K562 (cell line): ENCODE measurements at regions not wholly inside any gene's neighbourhood (a gene's known extent, or its start where the extent isn't known, plus 50 kb on each side); places are given as distances from the start of the nearest gene placed in this dataset.

ENCODE experiments used
- ATAC-seq: fragments of 200-7000 bp; cut with Tn5 transposase; 3 replicates; pipeline ENCODE4 v1.9.1; 2020; ENCODE audit warnings: moderate library complexity
- BruUV-seq: library from RNA; stranded (reverse); fragments of 400-500 nt; replicated peaks from 2 replicates; lab custom pipeline; 2021; lab: Mats Ljungman, UMichigan
- CTCF ChIA-PET: fragments of 300-600 bp; formaldehyde crosslinking; extraction: SDS; loops from one replicate; lab custom pipeline; 2021; ENCODE audit warnings: low intra/inter-chr PET ratio; lab: Yijun Ruan, JAX
- POLR2A ChIA-PET: fragments of 300-600, 350-650 bp; sonication (Branson Sonifier 250); formaldehyde crosslinking; extraction: SDS; loops from one replicate; lab custom pipeline; 2021; ENCODE audit warnings: antibody characterized with exemption, inconsistent platforms; lab: Yijun Ruan, JAX
- DNase-seq, 4 experiments: peaks; one replicate each; pipeline versions ENCODE4 v3.0.0 to v3.0.0-alpha.2; 2011 to 2018; ENCODE audit warnings: low spot score in 3 of 4, mixed read lengths in 3 of 4; ENCODE audit errors: extremely low read depth in 1 of 4
- FAIRE-seq: peaks from 2 replicates; lab custom pipeline; 2011; peaks lifted over from hg19 to GRCh38; lab: Jason Lieb, UNC
- H2AFZ ChIP-seq: 2 replicates; pipeline ENCODE4 v1.6.0; 2011; ENCODE audit warnings: low read depth, low read length, control low read depth, inconsistent platforms
- H3K27ac ChIP-seq: fragments of 200-600 bp; 3 replicates; pipeline ENCODE4 v1.8.0; 2011; ENCODE audit warnings: low read depth, mild to moderate bottlenecking, control low read depth, inconsistent platforms, low read length, moderate library complexity, mixed read lengths; ENCODE audit errors: extremely low read depth
- H3K27me3 ChIP-seq, 2 experiments: fragments of 300-600 bp in 1 of 2; 2 replicates in 1 of 2; 3 replicates in 1 of 2; pipeline versions ENCODE4 v1.6.0 to v1.8.0; 2011; ENCODE audit warnings: inconsistent platforms in 2 of 2, low read length in 2 of 2, mild to moderate bottlenecking in 1 of 2, mixed read lengths in 1 of 2, moderate library complexity in 1 of 2; ENCODE audit not compliant: control insufficient read depth in 2 of 2, insufficient read depth in 2 of 2
- H3K36me3 ChIP-seq: fragments of 300-600 bp; 3 replicates; pipeline ENCODE4 v1.8.0; 2011; ENCODE audit warnings: mild to moderate bottlenecking, low read length, inconsistent platforms; ENCODE audit not compliant: control insufficient read depth, insufficient read depth
- H3K4me1 ChIP-seq, 2 experiments: fragments of 200-600 bp in 1 of 2; replicated peaks in 1 of 2; 2 replicates in 1 of 2; 3 replicates in 1 of 2; pipeline versions ENCODE4 v1.5.1 to v1.8.0; 2011; ENCODE audit warnings: inconsistent platforms in 2 of 2, low read length in 2 of 2, mild to moderate bottlenecking in 1 of 2, mixed read lengths in 1 of 2, moderate library complexity in 1 of 2; ENCODE audit not compliant: control insufficient read depth in 2 of 2, insufficient read depth in 2 of 2
- H3K4me2 ChIP-seq: 2 replicates; pipeline ENCODE4 v1.6.1; 2011; ENCODE audit warnings: low read length, control low read depth, inconsistent platforms, mixed read lengths; ENCODE audit not compliant: insufficient read depth
- H3K4me3 ChIP-seq: fragments of 200-600 bp; sonication (generic), shearing (Covaris generic); 2 replicates; pipeline ENCODE4 v1.5.1; 2016; ENCODE audit warnings: control low read depth, inconsistent platforms
- H3K79me2 ChIP-seq: fragments of 200-600 bp; 3 replicates; pipeline ENCODE4 v1.8.0; 2011; ENCODE audit warnings: low read length, inconsistent platforms; ENCODE audit not compliant: control insufficient read depth, insufficient read depth
- H3K9ac ChIP-seq, 2 experiments: 2 replicates each; pipeline versions ENCODE4 v1.6.0 to v1.6.1; 2011; ENCODE audit warnings: low read depth in 2 of 2, low read length in 2 of 2, control low read depth in 1 of 2, inconsistent platforms in 1 of 2, mild to moderate bottlenecking in 1 of 2, mixed read lengths in 1 of 2; ENCODE audit not compliant: insufficient read depth in 1 of 2
- H3K9me1 ChIP-seq: one replicate; pipeline ENCODE4 v1.6.0; 2011; ENCODE audit warnings: inconsistent platforms, mild to moderate bottlenecking, low read length, moderate library complexity; ENCODE audit not compliant: control insufficient read depth, insufficient read depth
- H3K9me3 ChIP-seq: replicated peaks from 2 replicates; pipeline ENCODE4 v1.5.1; 2011; ENCODE audit warnings: low read depth, low read length, inconsistent platforms; ENCODE audit not compliant: control insufficient read depth, insufficient read depth
- H4K20me1 ChIP-seq: replicated peaks from 2 replicates; pipeline ENCODE4 v1.6.1; 2011; ENCODE audit warnings: low read length, inconsistent platforms, mixed read lengths; ENCODE audit not compliant: control insufficient read depth, insufficient read depth
- HDAC6 ChIP-seq: IDR thresholded peaks from 2 replicates; pipeline ENCODE4 v1.6.1; 2012; ENCODE audit warnings: low read depth, mild to moderate bottlenecking, control low read depth, inconsistent platforms, low read length, moderate library complexity
- MBD1 ChIP-seq: fragments of 250-450 bp; sonication (Bioruptor Pico); IDR thresholded peaks from 2 replicates; pipeline ENCODE4 v1.8.0; 2022; ENCODE audit warnings: inconsistent platforms
- NKRF ChIP-seq: fragments of 450-650 bp; IDR thresholded peaks from 2 replicates; pipeline ENCODE4 v1.6.1; 2016; ENCODE audit warnings: borderline replicate concordance
- POLR2H ChIP-seq: IDR thresholded peaks from 2 replicates; pipeline ENCODE4 v1.6.1; 2016; ENCODE audit warnings: missing genetic modification characterization, low read depth, mild to moderate bottlenecking, control low read depth, missing compliant biosample characterization, moderate library complexity
- PPARD ChIP-seq: fragments of 250-450 bp; sonication (Bioruptor Pico); IDR thresholded peaks from 2 replicates; pipeline ENCODE4 v1.8.0; 2022; ENCODE audit warnings: inconsistent platforms, mild to moderate bottlenecking, moderate library complexity
- RUNX1 ChIP-seq: sonication (generic); IDR thresholded peaks from 2 replicates; pipeline ENCODE4 v1.6.1; 2016; ENCODE audit warnings: antibody characterized with exemption, low read depth
- TCF3 ChIP-seq: sonication (generic); formaldehyde crosslinking; IDR thresholded peaks from 2 replicates; pipeline ENCODE4 v1.4.0; 2020; ENCODE audit warnings: mild to moderate bottlenecking, missing genetic modification reagents
- ZC3H8 ChIP-seq: fragments of 450-650 bp; IDR thresholded peaks from 2 replicates; pipeline ENCODE4 v1.6.1; 2017
- ZNF253 ChIP-seq: fragments of 250-450 bp; sonication (Bioruptor Pico); conservative IDR thresholded peaks from 2 replicates; pipeline ENCODE4 v1.6.1; 2021; ENCODE audit warnings: mild to moderate bottlenecking
- ZNF408 ChIP-seq: fragments of 250-450 bp; sonication (Bioruptor Pico); IDR thresholded peaks from 2 replicates; pipeline ENCODE4 v1.4.0; 2020; ENCODE audit warnings: low read depth, mild to moderate bottlenecking, moderate library complexity
- ZNF449 ChIP-seq: fragments of 250-450 bp; sonication (Bioruptor Pico); IDR thresholded peaks from 2 replicates; pipeline ENCODE4 v1.8.0; 2022; ENCODE audit warnings: moderate library complexity, mild to moderate bottlenecking, inconsistent platforms
- WGBS: fragments of 100-300 bp; shearing (Covaris generic); methylation state at CpG from one replicate; pipeline ENCODE4 v1.1.6; 2016; ENCODE audit warnings: low coverage, mixed read lengths; ENCODE audit not compliant: insufficient coverage; ENCODE audit errors: missing lambda C conversion rate; 5-methylcytosine and 5-hydroxymethylcytosine counted together
- in situ Hi-C: fragments of 300-500 bp; cut with MboI; formaldehyde crosslinking; loops from 4 replicates; pipeline ENCODE4 v1.15.0; 2018; ENCODE audit warnings: inconsistent platforms, mixed read lengths
- intact Hi-C: fragments of 100-400 bp; cut with micrococcal nuclease; formaldehyde crosslinking; loops from 2 replicates; pipeline ENCODE4 v1.14.2; 2022

GRCh38 chr4:53844551-53844950 lies 219.9 kb downstream of the CHIC2 start:
- DNase-seq, result no peak
- no peak overlapping the region for H3K4me3 ChIP-seq
- TF ChIP-seq NKRF, result no peak
- TF ChIP-seq ZC3H8, result no peak
- no peak for TF ChIP-seq POLR2H (tag)
- no peak for TF ChIP-seq PPARD (CRISPR knock-in tag)
- TF ChIP-seq ZNF408 (CRISPR knock-in tag), result no peak
- no peak for TF ChIP-seq TCF3
- TF ChIP-seq ZNF253 (CRISPR knock-in tag), result no peak
- no peak for TF ChIP-seq MBD1 (CRISPR knock-in tag)
- TF ChIP-seq ZNF449, result no peak
- TF ChIP-seq HDAC6, result no peak
- TF ChIP-seq RUNX1, result no peak
- TF ChIP-seq, all 486 proteins: peak for 0
- H3K27ac ChIP-seq, result no peak overlapping the region
- H3K79me2 ChIP-seq, result no peaks in the 10 kb centered on the region
- FAIRE-seq (no peak), ATAC-seq (no peak)
- H3K9me3 ChIP-seq, result no peaks in the 10 kb centered on the region
- H2AFZ ChIP-seq, result no peak overlapping the region
- in situ Hi-C loops, result no loop called here
- H3K4me1 ChIP-seq, result no peaks in the 10 kb centered on the region
- H4K20me1 ChIP-seq, result no peaks in the 10 kb centered on the region
- WGBS, result 0% methylated on average over 2 of the region's 2 CpGs
- intact Hi-C loops, result no loop called here
- H3K9me1 ChIP-seq, result no peaks in the 10 kb centered on the region
- BruUV-seq, result no TSS peak
- H3K9ac ChIP-seq, result no peak overlapping the region
- H3K27me3 ChIP-seq, result no peaks in the 10 kb centered on the region
- no peak overlapping the region for H3K4me2 ChIP-seq
- no peaks in the 10 kb centered on the region for H3K36me3 ChIP-seq
- CTCF ChIA-PET, result no interaction called here
- POLR2A ChIA-PET, result interaction anchor here (0.6 kb wide), 1 partner anchor 8 kb away, joined by 3 read pairs; no protein-coding TSS in a partner anchor
